Endothelial cell of umbilical vein (primary cell): ENCODE measurements at regions not wholly inside any gene's neighbourhood (a gene's known extent, or its start where the extent isn't known, plus 50 kb on each side); places are given as distances from the start of the nearest gene placed in this dataset.

Experiments used
- CTCF ChIP-seq, 2 donors: IDR thresholded peaks; 1 replicate in 1 of 2; 2 replicates in 1 of 2; pipeline ENCODE4 v1.5.1; 2011; ENCODE audit warnings: low read length in 2 of 2, mild to moderate bottlenecking in 2 of 2, moderate library complexity in 2 of 2, control low read depth in 1 of 2, inconsistent platforms in 1 of 2, low read depth in 1 of 2; ENCODE audit not compliant: insufficient read depth in 1 of 2; ENCODE audit errors: extremely low read depth in 1 of 2
- EZH2 ChIP-seq: IDR thresholded peaks from 2 replicates; pipeline ENCODE4 v1.6.1; 2012; ENCODE audit warnings: borderline replicate concordance, low read depth, mild to moderate bottlenecking, moderate library complexity, low read length, inconsistent platforms; ENCODE audit not compliant: severe bottlenecking
- GATA2 ChIP-seq: IDR thresholded peaks from 2 replicates; pipeline ENCODE4 v1.7.0; 2011; ENCODE audit warnings: low read depth, mild to moderate bottlenecking, moderate library complexity, mixed read lengths, low read length; ENCODE audit not compliant: insufficient read length, insufficient read depth
- JUN ChIP-seq: IDR thresholded peaks from 2 replicates; pipeline ENCODE4 v1.6.1; 2011; ENCODE audit warnings: borderline replicate concordance, low read depth; ENCODE audit not compliant: insufficient read length, insufficient read depth
- MAX ChIP-seq: IDR thresholded peaks from 2 replicates; pipeline ENCODE4 v1.6.1; 2011; ENCODE audit not compliant: insufficient read depth, insufficient read length
- MYC ChIP-seq: IDR thresholded peaks from one replicate; pipeline ENCODE4 v1.6.1; 2011; ENCODE audit warnings: mild to moderate bottlenecking, low read depth, low read length
- POLR2A ChIP-seq: IDR thresholded peaks from 2 replicates; pipeline ENCODE4 v1.6.1; 2012; ENCODE audit warnings: low read depth, mild to moderate bottlenecking, control low read depth, low read length
- POLR2AphosphoS5 ChIP-seq: IDR thresholded peaks from 2 replicates; pipeline ENCODE4 v1.6.1; 2012; ENCODE audit warnings: low read depth, mild to moderate bottlenecking, control low read depth, low read length, moderate library complexity; ENCODE audit not compliant: insufficient read depth

GRCh38 chr18:67788310-67789164 lies 272.0 kb upstream of the DSEL start:
- TF ChIP-seq POLR2A (no peak), POLR2AphosphoS5 (no peak), CTCF (IDR thresholded peaks at IDR 0.05; ENCODE audit: extremely low read depth in 1 of 2, insufficient read depth in 1 of 2, low read depth in 1 of 2, low read length in 2 of 2) (no peak), MAX (no peak), EZH2 (no peak), MYC (no peak), JUN (no peak), GATA2 (no peak)
